GM21529 (cell line): ENCODE measurements at regions not wholly inside any gene's neighbourhood (a gene's known extent, or its start where the extent isn't known, plus 50 kb on each side); places are given as distances from the start of the nearest gene placed in this dataset.

Experiments used
- ATAC-seq: cut with Tn5 transposase; IDR thresholded peaks from one replicate; pipeline ENCODE4 v1.9.1; 2021; ENCODE audit not compliant: unreplicated experiment

DNA sequence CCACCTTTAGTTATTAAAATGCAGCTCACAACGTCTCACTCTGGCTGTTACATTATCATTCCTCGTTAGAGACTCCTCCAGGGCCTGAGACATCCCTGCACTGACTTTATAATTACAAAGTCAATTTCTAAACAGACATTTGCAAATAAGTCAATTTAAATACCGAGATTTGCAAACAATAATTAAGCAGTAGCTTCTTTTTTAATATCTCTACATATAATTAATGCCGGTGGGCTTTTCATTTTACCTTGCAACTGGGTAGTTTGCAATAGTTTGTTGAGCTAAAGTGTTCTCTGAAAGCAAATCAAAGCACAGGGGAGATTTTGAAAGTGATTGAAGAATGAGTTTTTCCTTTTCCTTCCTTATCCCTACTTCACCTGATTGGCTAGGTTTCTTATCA lies 154.4 kb downstream of the TLR4 start:
- no peak for ATAC-seq

DNA sequence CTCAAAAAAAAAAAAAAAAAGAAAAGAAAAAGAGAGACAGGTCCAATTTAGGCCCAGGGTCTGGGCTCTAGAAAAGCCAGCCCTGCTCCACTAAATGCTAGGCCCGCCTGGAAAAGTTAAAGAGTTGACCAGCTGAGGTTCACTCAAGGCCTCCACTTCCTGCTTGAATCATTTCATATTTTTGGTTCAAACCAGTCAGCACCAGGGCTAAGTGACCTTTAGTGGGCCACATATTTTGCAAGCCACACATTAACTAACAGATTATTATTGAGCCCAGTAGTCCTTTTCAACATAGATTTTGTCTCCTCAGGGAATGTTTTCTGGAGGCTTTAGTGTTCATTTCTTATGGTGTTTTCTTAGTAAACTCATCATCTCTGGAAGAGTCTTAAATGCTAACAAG lies 156.6 kb downstream of the TLR4 start:
- ATAC-seq, result no peak

DNA sequence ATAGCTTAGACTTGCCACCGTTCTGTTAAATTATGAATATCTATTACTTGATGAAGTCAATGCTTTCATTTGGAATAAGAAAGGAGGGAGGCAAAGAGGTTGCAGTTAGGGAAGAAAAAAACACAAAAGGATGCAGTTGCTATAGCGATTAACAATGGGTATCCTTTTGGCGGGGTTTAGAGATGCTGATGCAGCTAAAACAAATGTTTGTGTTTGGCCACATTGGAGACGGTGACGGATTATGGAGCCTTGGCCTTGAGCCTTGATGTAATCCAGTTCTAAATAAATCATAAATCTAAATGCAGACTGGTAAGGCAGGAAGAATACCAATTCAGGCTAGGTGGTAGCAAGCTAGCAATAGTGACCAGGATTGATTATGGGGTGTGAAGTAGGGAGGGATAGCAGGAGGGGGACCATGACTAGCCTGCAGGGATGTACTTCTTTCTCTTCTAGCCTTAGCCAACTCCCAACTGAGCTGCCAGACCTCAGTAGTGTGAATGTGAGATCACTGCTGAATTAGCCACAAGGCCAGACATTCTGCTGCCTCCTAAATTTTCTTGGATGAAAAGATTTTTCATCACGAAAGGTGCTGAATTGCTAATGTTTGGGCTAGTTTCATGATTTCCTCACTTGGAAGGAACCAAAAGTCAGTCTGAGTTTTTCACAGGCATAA lies 160.3 kb downstream of the TLR4 start:
- no peak for ATAC-seq

DNA sequence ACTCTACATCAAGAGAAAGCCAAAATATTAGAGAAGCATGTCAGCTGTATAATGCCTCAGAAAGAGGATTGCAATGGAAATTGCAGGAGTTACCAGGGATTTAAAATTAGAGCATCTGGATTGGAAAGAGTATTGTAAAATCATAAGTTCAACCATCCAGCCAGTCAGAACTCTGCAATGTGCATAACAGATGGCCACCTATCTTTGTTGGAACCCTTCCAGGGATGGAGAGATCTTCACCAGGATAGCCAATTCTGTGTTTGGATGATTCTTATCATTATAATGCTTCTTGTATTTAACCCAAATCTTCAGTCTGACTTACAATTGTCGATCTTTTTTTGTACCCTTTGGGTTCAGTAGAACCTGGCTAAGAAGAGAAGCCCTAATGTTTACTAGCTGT lies 164.4 kb downstream of the TLR4 start:
- no peak for ATAC-seq

DNA sequence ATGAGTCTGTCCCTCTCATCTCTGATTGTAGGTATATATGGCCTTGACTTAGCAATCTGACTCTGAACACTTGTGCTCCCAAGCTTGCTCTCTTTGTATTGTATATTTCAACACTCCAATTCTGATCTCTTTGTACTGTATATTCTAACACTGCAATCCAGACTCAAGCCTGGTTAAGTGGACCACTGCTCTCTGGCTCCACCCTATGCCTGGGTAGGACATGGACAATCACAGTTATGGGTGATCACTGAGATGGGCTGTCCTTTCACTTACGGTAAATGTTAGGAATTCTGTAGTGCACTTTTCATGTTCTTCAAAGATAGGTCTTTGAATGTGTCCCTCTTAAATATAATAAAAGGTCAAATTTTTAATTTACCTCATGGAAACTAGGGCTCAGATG lies 165.1 kb downstream of the TLR4 start:
- no peak for ATAC-seq

DNA sequence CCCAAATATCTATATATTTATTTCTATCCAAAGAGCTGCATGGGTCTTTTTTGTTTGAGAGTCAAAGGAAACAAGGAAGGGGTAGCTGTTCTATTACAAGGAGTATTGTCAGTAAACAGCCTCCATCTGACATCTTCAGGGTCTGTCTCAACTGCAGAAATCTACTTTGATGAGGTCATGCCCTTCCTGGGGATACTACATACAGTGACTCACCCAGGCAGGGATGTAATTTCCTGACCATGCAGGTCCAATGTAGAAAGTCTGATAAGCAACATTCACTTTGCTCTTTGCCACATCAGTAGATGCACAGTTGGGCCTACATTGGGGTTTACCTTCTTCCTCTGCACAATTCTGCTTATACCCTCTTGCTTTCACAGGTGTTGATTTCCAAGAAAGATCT lies 165.5 kb downstream of the TLR4 start:
- no peak for ATAC-seq

DNA sequence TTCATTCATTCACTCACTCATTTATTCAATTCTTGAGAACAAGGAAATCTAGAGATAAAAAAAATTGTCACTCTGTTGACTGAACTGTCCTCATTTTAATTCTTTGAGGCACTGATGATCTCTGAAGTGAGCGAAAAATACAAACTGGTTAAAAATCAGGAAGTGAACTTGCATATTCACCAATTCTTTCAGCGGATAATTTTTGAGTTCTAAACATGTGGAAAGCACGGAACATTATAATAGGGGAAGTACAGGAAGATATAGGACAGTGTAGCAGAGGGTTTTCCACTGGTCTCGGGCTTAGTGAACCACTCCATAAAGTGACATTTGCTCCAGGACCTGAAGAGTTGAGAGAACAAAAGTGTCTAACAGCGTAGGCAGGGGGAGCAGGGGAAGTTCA lies 169.5 kb downstream of the TLR4 start:
- ATAC-seq, result no peak

DNA sequence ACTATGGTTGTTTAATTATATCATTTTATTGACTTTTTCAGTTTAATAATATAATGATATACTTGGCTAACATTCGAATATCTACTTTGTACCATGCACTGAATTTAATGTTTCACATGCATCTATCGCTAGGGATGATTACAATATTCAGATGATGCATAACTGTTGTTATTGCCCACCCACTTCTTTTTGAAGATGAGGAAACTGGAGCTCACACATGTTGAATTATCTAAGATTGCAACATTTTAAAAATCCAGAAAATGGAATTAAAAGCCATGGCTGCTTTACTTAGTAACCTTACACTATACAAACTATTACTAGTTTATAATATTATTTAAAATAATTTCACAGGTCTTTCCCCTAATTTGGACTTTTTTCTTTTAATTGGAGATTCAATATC lies 171.7 kb downstream of the TLR4 start:
- no peak for ATAC-seq

DNA sequence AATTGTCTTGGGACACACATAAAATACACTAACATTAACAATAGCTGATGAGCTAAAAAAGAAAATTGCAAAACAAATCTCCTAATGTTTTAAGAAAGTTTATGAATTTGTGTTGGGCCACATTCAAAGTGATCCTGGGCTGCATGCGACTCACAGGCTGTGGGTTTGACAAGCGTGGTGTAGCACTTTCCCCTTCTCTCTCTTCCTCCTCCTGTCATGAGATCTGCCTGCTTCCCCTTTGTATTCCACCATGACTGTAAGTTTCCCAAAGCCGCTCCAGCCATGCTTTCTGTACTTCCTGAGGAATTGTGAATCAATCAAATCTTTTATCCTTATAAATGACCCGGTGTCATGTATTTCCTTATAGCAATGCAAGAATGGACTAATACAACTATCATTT lies 178.0 kb downstream of the TLR4 start:
- no peak for ATAC-seq

DNA sequence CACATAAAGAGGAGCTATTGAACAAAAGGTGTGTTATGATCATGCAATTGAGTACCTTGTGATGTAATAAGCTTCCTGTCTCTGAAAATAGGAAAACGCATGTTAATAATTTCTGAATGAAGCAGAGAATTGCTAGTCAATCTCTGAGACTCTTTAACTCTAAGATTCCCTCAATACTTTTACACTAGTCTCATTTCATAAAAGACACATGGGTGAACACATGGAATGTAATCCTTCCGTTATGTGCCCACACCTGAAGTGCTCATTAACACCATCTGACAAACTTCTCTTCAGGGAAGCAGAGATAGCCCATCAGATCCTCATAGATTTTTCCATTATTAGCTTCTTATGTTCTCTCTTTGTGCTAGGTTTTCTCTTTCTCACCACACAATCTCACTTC lies 182.4 kb downstream of the TLR4 start:
- ATAC-seq, result no peak

DNA sequence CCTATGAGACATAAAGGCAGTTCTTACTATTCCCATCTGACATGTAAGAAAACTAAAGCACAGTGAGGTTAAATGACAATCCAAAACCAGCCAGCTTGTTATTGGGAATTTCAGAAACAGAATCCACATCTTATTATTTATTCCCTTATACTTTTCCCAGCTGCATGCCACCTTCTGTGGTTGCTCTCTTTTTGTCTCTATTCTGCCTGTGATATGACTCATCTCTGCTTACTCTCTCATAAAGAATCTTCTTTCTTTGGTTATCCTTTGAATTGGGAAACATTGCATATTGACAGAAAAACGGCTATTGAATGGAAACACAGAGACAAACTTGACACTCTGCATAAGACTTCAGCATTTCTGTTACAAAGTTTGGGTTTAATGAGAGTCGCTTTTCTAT lies 183.2 kb downstream of the TLR4 start:
- ATAC-seq, result no peak

DNA sequence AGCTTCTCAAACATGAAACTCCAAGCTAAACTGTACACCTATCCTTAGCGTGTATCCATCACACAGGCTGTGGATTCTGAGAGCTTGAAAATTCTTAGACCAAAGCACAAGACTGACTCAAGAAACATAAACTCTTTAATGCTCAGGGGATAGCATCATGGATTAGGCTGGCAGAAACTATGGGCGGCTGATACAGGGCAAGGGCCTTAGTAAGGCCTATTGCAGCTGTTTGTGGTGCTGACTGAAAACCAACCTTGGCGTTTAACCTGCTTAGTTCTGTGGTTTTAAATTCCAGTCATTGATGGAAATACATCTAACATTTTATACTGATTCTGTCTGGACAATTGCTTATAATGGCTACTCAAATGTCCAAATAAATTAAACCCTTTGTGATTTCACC lies 183.7 kb downstream of the TLR4 start:
- ATAC-seq, result no peak

DNA sequence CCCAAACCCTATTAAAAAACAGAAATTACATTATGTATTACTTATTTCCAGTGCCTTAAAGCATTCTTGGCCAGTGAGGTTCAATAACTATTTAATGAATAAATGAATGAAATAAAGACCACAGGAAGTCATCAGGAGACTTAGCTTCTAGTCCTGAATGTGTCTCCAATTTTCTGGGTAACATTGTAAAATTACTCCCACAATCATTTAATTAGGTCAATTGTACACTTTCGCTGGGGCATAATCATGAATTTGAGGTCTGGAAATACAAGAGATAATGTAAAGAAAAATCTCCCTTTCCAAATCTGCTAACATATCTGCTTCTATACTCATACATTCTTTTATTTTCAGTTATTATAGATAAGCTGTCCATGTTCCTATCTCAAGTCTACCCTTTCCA lies 199.2 kb downstream of the TLR4 start:
- no peak for ATAC-seq

DNA sequence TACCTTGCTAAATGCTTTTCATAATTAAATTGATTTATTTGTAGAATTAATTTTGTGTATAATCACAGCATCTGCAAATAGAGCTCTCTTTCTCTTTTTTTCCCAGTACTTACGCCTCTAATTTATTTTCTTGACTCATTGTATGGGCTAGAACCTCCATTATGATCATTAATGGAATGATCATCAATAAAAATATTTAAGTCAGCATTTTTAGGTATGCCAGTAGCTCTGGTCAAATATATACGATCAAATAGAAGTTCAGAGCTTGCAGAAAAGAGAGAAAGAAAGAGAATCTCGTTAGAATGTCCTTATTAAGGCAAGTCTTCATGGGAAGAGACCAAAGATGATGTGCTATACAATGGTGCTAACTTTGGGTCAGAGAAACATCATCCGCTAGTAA lies 202.6 kb downstream of the TLR4 start:
- no peak for ATAC-seq

DNA sequence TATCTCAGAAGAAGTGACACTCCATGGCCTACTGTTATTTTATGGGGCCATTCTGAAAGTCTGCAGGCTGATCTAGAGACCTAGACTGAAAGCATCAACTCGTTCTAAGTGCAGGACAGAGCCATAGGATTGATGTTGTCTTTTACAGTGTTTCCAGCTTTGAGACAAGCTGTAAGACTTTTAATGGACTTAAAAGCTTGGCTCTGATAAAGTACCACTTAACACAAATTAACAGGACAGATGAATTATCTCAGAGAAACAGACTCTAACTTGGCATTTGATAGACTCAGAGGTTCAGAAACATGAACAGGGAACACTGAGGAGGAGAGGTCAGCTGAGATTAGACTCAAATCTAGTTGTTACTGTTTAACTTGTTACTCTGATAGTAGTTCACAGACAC lies 203.2 kb downstream of the TLR4 start:
- ATAC-seq, result no peak

DNA sequence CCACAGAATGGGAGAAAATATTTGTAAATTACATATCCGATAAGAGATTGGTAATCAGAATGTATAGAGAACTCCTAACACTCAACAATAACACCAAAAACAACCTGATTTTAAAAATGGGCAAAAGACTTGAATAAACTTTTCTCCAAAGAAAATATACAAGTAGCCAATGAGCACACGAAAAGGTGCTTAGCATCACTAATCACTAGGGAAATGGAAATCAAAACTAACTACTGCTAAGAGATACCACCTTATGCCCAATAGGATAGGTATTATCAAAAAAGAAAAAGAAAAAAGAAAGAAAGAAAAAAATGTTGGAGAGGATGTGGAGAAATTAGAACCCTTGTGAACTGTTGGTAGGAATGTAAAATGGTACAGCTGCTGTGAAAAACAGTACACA lies 212.1 kb downstream of the TLR4 start:
- no peak for ATAC-seq

DNA sequence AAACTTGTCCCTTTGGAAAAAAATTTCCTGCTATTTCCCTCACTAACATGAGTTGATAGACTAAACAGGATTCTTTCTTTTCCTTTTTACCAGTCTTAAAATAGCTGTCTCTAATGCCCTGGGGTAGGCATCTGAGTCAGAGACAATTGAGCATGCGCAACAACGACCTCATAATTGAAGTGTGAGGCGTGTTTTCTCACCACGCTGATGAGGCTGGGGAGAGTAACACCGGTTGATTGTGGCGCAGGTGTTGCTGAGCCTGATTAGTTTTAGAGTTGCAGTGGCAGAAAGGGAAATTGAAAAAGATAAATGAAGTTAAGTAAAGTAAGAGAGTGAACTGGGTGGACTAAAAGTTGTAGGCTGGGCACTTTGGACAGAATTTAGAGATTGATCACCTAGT lies 213.7 kb downstream of the TLR4 start:
- no peak for ATAC-seq

DNA sequence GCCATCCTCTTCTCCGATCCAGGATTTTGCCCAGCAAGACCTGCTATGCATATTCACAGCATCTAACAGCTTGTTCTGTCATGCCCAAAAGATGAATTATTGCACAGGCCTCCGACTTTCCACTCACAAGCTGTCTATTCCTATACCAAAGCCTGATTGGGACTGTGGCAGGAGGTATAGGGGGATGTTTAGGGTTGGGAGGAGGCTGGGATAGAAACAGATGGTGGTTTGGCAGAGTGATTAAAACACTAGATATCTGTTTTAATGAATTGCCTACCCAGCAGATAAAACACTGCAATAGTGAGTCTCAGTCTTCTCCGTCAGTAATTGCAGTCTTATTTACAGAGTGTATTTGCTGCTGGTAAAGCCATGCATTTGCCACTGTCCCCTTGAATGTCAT lies 215.3 kb downstream of the TLR4 start:
- no peak for ATAC-seq

DNA sequence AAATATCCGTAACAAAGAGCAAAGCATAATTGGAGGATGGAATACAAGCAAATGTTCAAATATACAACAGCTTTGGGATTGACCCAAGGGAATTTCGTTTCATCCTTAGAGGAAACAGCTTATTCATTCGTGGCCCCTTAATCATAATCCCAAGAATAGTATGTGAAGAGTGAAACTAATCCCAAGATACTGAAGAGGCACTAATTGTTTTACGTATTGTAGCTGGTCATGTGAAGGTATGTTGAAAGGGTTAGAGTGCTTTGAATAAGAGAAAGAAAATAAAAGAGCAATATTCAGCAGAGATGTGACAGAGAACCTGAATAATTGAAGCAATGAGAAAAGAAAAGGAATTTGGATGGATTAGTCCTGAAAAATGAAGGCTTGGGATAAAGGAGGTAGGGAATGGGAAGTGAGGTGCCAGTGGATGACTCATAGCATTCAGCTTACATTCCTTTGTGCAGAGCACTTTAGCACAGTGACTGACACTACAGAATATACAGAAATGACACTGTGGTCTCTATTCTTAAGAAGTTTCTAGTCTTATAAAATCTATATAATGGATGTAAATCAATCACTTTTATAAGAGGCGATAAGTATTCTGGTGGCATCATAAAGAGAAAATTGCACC lies 221.9 kb downstream of the TLR4 start:
- ATAC-seq, result no peak

DNA sequence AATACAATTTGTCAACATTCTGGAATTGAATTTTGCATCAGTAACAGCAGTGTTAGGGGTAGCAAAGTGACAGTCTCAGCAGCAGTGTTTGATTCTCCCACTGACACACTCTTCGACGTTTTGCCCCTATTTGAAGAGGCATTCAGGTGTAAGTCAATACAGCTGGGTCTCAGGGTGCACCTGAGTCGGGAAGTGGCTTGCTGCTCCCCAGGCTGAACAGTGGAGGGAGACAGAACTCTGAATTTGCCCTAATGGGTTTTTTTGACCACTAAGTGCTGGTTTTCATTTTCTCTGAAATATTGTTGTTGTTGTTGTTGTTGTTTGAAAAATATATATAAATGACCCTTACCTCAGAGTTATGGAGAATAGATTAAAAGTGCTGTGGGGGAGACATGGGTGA lies 223.2 kb downstream of the TLR4 start:
- ATAC-seq, result no peak

DNA sequence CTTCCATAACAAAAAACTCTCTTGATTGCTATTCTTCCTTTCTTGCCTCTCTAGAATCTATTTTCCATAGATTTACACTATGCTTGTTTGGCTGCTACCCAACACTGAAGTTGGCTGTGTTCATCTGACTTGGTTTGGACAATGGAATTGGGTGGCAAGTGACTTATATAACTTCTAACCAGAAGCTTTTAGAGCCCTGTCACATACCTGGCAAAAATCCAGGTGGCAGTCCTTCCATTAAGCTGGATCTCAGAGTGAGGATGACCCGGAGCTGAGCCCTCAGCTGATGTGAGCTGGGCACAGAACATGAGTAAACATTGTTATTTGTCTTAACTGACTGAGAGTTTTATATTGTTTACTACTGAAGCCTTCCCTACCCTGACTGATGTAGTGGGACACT lies 225.7 kb downstream of the TLR4 start:
- ATAC-seq, result no peak

DNA sequence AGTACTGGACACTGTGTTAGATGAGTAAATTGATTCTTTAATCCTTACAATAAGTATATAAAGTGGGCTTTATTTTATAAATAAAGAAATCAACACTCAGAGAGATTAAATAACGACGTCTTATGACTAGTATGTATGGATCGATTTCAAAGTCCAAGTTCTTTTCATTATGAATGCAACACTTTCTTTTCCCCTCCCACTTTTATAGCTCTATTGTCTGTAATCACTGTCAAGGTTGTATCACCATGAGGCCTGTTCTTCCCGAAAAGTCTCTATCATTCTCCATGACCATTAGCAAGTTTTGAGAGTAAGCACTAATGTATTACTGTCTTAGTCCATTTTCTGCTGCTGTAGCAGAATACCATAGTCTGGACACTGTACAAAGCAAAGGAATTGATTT lies 228.4 kb downstream of the TLR4 start:
- ATAC-seq, result no peak
